Upper lobe of left lung (tissue), 4 donors: ENCODE measurements at regions not wholly inside any gene's neighbourhood (a gene's known extent, or its start where the extent isn't known, plus 50 kb on each side); places are given as distances from the start of the nearest gene placed in this dataset.

ENCODE experiments used
- CTCF ChIP-seq, 6 experiments: fragments of 450-650 bp in 4 of 6; fragments of 200-600 bp in 2 of 6; sonication (generic) in 2 of 6; IDR thresholded peaks; one replicate each; pipeline ENCODE4 v1.5.1; 2016 to 2019; ENCODE audit warnings: antibody characterized with exemption in 6 of 6
- EP300 ChIP-seq, 4 donors: sonication (generic); formaldehyde crosslinking; IDR thresholded peaks; one replicate each; pipeline ENCODE4 v1.5.1; 2017; ENCODE audit warnings: antibody characterized with exemption in 4 of 4, control low read depth in 2 of 4
- POLR2A ChIP-seq, 4 donors: fragments of 450-650 bp; IDR thresholded peaks; one replicate each; pipeline ENCODE4 v1.5.1; 2016 to 2017; ENCODE audit warnings: antibody characterized with exemption in 4 of 4, mild to moderate bottlenecking in 2 of 4
- POLR2AphosphoS5 ChIP-seq, 2 donors: sonication (generic); formaldehyde crosslinking; IDR thresholded peaks; one replicate each; pipeline ENCODE4 v1.5.1; 2017; ENCODE audit warnings: antibody characterized with exemption in 2 of 2

GRCh38 chrX:140190441-140191108 lies 225.3 kb upstream of the CXorf66 start:
- no peak for TF ChIP-seq CTCF (IDR thresholded peaks at IDR 0.05)
- no peak for TF ChIP-seq POLR2A (IDR thresholded peaks at IDR 0.05)
- TF ChIP-seq POLR2AphosphoS5 (IDR thresholded peaks at IDR 0.05), result no peak
- TF ChIP-seq EP300 (IDR thresholded peaks at IDR 0.05), result no peak
